ENCODE measurements at regions not wholly inside any gene's neighbourhood (a gene's known extent, or its start where the extent isn't known, plus 50 kb on each side); places are given as distances from the start of the nearest gene placed in this dataset.

- no peak for TF ChIP-seq CTCF (IDR thresholded peaks at IDR 0.05)
- TF ChIP-seq POLR2AphosphoS5 (IDR thresholded peaks at IDR 0.05; ENCODE audit: insufficient read depth in 1 of 2, low read depth in 1 of 2) = no peak
- TF ChIP-seq POLR2A (IDR thresholded peaks at IDR 0.05) = no peak
Observed at GRCh38 chr20:40459299-40459698, 229.7 kb downstream of the MAFB start.
